Loucy (cell line): ENCODE measurements at regions not wholly inside any gene's neighbourhood (a gene's known extent, or its start where the extent isn't known, plus 50 kb on each side); places are given as distances from the start of the nearest gene placed in this dataset.

Source experiments
- H2AFZ ChIP-seq: fragments of 200-600 bp; sonication (generic); 2 replicates; pipeline ENCODE4 v1.6.0; 2016; ENCODE audit warnings: antibody characterized with exemption, mild to moderate bottlenecking, low read length, moderate library complexity
- H3F3A ChIP-seq: fragments of 200-600 bp; 2 replicates; pipeline ENCODE4 v1.6.0; 2016; ENCODE audit warnings: antibody characterized with exemption, low read depth, mild to moderate bottlenecking
- H3K27me3 ChIP-seq: fragments of 200-600 bp; sonication (generic); 2 replicates; pipeline ENCODE4 v1.6.1; 2014; ENCODE audit warnings: low read length, mild to moderate bottlenecking; ENCODE audit not compliant: insufficient read depth, poor library complexity, severe bottlenecking
- H3K36me3 ChIP-seq: fragments of 200-600 bp; sonication (generic); 2 replicates; pipeline ENCODE4 v1.6.1; 2016; ENCODE audit warnings: low read length; ENCODE audit not compliant: insufficient read depth
- H3K4me1 ChIP-seq: fragments of 200-600 bp; sonication (generic); 2 replicates; pipeline ENCODE4 v1.5.1; 2014; ENCODE audit warnings: low read length, mild to moderate bottlenecking; ENCODE audit not compliant: insufficient read depth, poor library complexity, severe bottlenecking
- H3K4me2 ChIP-seq: fragments of 200-600 bp; sonication (generic); 2 replicates; pipeline ENCODE4 v1.6.0; 2014; ENCODE audit warnings: antibody characterized with exemption, low read length, low read depth, mild to moderate bottlenecking; ENCODE audit not compliant: poor library complexity, severe bottlenecking
- H3K4me3 ChIP-seq: fragments of 200-600 bp; sonication (generic); 2 replicates; pipeline ENCODE4 v1.5.1; 2014; ENCODE audit warnings: low read length, mild to moderate bottlenecking, mixed read lengths; ENCODE audit not compliant: poor library complexity, severe bottlenecking
- H3K79me2 ChIP-seq: fragments of 200-600 bp; sonication (generic); 2 replicates; pipeline ENCODE4 v1.6.1; 2014; ENCODE audit warnings: low read length; ENCODE audit not compliant: insufficient read depth
- H3K9ac ChIP-seq: fragments of 200-600 bp; sonication (generic); 2 replicates; pipeline ENCODE4 v1.6.0; 2014; ENCODE audit warnings: mild to moderate bottlenecking, low read depth, low read length, moderate library complexity; ENCODE audit not compliant: poor library complexity, severe bottlenecking
- H3K9me2 ChIP-seq: fragments of 200-600 bp; sonication (generic); replicated peaks from 2 replicates; pipeline ENCODE4 v1.6.1; 2016; ENCODE audit warnings: low read depth, low read length, mixed read lengths
- H3K9me3 ChIP-seq: fragments of 200-600 bp; sonication (generic); 2 replicates; pipeline ENCODE4 v1.6.1; 2014; ENCODE audit warnings: mild to moderate bottlenecking, antibody characterized with exemption, low read length, low read depth; ENCODE audit not compliant: insufficient read depth
- H4K20me1 ChIP-seq: fragments of 200-600 bp; sonication (generic); 2 replicates; pipeline ENCODE4 v1.6.0; 2014; ENCODE audit warnings: antibody characterized with exemption, low read length, mild to moderate bottlenecking; ENCODE audit not compliant: insufficient read depth, poor library complexity, severe bottlenecking
- CTCF ChIP-seq: fragments of 200-600 bp; sonication (generic); conservative IDR thresholded peaks from 2 replicates; pipeline ENCODE4 v1.5.1; 2014; ENCODE audit warnings: mild to moderate bottlenecking, antibody characterized with exemption, low read length
- EZH2phosphoT487 ChIP-seq: fragments of 200-600 bp; IDR thresholded peaks from 2 replicates; pipeline ENCODE4 v1.6.1; 2018; ENCODE audit warnings: antibody characterized with exemption, mild to moderate bottlenecking, moderate library complexity, borderline replicate concordance

- H3F3A ChIP-seq = no peaks in the 10 kb centered on the region
These were observed 128.3 kb downstream of the KLF5 start for GRCh38 chr13:73187106-73187505.

GRCh38 chr13:73179650-73180274 lies 121.0 kb downstream of the KLF5 start:
- Histone ChIP-seq H3K4me2 (no peak overlapping the region), H3K9ac (no peak overlapping the region), H3F3A (no peaks in the 10 kb centered on the region), H3K79me2 (no peaks in the 10 kb centered on the region), H4K20me1 (no peaks in the 10 kb centered on the region), H3K27me3 (no peaks in the 10 kb centered on the region), H3K4me1 (no peaks in the 10 kb centered on the region), H2AFZ (no peak overlapping the region), H3K36me3 (no peaks in the 10 kb centered on the region), H3K9me2 (no peaks in the 10 kb centered on the region), H3K9me3 (no peaks in the 10 kb centered on the region), H3K4me3 (no peak overlapping the region)
- TF ChIP-seq CTCF = no peak
- no peak for TF ChIP-seq EZH2phosphoT487

More at GRCh38 chr13:73187106-73187505, 128.3 kb downstream of the KLF5 start:
- Histone ChIP-seq H3K79me2 (no peaks in the 10 kb centered on the region), H3K36me3 (no peaks in the 10 kb centered on the region), H3K9ac (no peak overlapping the region), H3K9me2 (no peaks in the 10 kb centered on the region), H3K9me3 (no peaks in the 10 kb centered on the region), H4K20me1 (no peaks in the 10 kb centered on the region), H3K4me1 (no peaks in the 10 kb centered on the region), H3K4me3 (no peak overlapping the region), H2AFZ (no peak overlapping the region), H3K27me3 (no peaks in the 10 kb centered on the region), H3K4me2 (no peak overlapping the region)
- TF ChIP-seq EZH2phosphoT487 (no peak), CTCF (no peak)

GRCh38 chr13:73177916-73178565 lies 119.2 kb downstream of the KLF5 start:
- no peaks in the 10 kb centered on the region for H3K36me3 ChIP-seq
- TF ChIP-seq CTCF (no peak), EZH2phosphoT487 (no peak)
- no peaks in the 10 kb centered on the region for H3K9me3 ChIP-seq
- H3K4me2 ChIP-seq = no peak overlapping the region
- no peak overlapping the region for H3K9ac ChIP-seq
- no peaks in the 10 kb centered on the region for H3F3A ChIP-seq
- H3K4me3 ChIP-seq = no peak overlapping the region
- H2AFZ ChIP-seq = no peak overlapping the region
- no peaks in the 10 kb centered on the region for H3K4me1 ChIP-seq
- H3K27me3 ChIP-seq = no peaks in the 10 kb centered on the region
- no peaks in the 10 kb centered on the region for H3K79me2 ChIP-seq
- no peaks in the 10 kb centered on the region for H4K20me1 ChIP-seq
- H3K9me2 ChIP-seq = no peaks in the 10 kb centered on the region
